PC-3 (cell line): ENCODE measurements at regions not wholly inside any gene's neighbourhood (a gene's known extent, or its start where the extent isn't known, plus 50 kb on each side); places are given as distances from the start of the nearest gene placed in this dataset.

Source experiments
- ATAC-seq: fragments of 200-7000 bp; cut with Tn5 transposase; 2 replicates; pipeline ENCODE4 v1.9.1; 2020; ENCODE audit warnings: mild to moderate bottlenecking, moderate library complexity
- BruUV-seq: library from RNA; stranded (reverse); fragments of 400-500 nt; replicated peaks from 2 replicates; lab custom pipeline; 2021; lab: Mats Ljungman, UMichigan
- CTCF ChIA-PET: fragments of 300-600 bp; sonication (Branson Sonifier 250); formaldehyde crosslinking; loops from one replicate; lab custom pipeline; 2022; ENCODE audit warnings: antibody characterized with exemption; lab: Charles Lee
- POLR2A ChIA-PET: fragments of 300-600 bp; sonication (Branson Sonifier 250); formaldehyde crosslinking; loops from one replicate; lab custom pipeline; 2022; ENCODE audit warnings: antibody characterized with exemption; ENCODE audit not compliant: unreplicated experiment; lab: Charles Lee
- DNase-seq: peaks from one replicate; pipeline ENCODE4 v3.0.0-alpha.2; 2015
- H2AFZ ChIP-seq: fragments of 300-600 bp; sonication (generic); 2 replicates; pipeline ENCODE4 v1.6.0; 2016; ENCODE audit warnings: antibody characterized with exemption, low read length
- H3F3A ChIP-seq: fragments of 300-600 bp; sonication (generic); one replicate; pipeline ENCODE4 v1.6.0; 2017; ENCODE audit warnings: antibody characterized with exemption, low read length, control low read depth, mild to moderate bottlenecking; ENCODE audit not compliant: unreplicated experiment
- H3K27ac ChIP-seq: fragments of 300-600 bp; sonication (generic); 2 replicates; pipeline ENCODE4 v1.5.1; 2016; ENCODE audit warnings: mild to moderate bottlenecking, low read length
- H3K27me3 ChIP-seq: fragments of 300-600 bp; sonication (generic); 2 replicates; pipeline ENCODE4 v1.6.1; 2016; ENCODE audit warnings: low read length, mixed read lengths
- H3K36me3 ChIP-seq: fragments of 300-600 bp; sonication (generic); 2 replicates; pipeline ENCODE4 v1.6.1; 2016; ENCODE audit warnings: low read depth, mixed run types, low read length, mixed read lengths
- H3K4me1 ChIP-seq: fragments of 300-600 bp; sonication (generic); 2 replicates; pipeline ENCODE4 v1.5.1; 2016; ENCODE audit warnings: low read length; ENCODE audit not compliant: insufficient read depth
- H3K4me2 ChIP-seq: fragments of 300-600 bp; sonication (generic); 2 replicates; pipeline ENCODE4 v1.6.0; 2016; ENCODE audit warnings: low read length
- H3K4me3 ChIP-seq: fragments of 300-600 bp; sonication (generic); 2 replicates; pipeline ENCODE4 v1.5.1; 2016; ENCODE audit warnings: mild to moderate bottlenecking, low read length, mixed read lengths
- H3K79me2 ChIP-seq: fragments of 300-600 bp; sonication (generic); 2 replicates; pipeline ENCODE4 v1.6.1; 2017; ENCODE audit warnings: low read length, mixed read lengths
- H3K9ac ChIP-seq: fragments of 300-600 bp; sonication (generic); 2 replicates; pipeline ENCODE4 v1.6.0; 2016; ENCODE audit warnings: mild to moderate bottlenecking, low read length
- H3K9me2 ChIP-seq: fragments of 300-600 bp; sonication (generic); replicated peaks from 2 replicates; pipeline ENCODE4 v1.6.1; 2016; ENCODE audit warnings: mixed run types, low read length, mixed read lengths
- H3K9me3 ChIP-seq: fragments of 300-600 bp; sonication (generic); 2 replicates; pipeline ENCODE4 v1.6.1; 2016; ENCODE audit warnings: low read length, mixed read lengths
- H4K20me1 ChIP-seq: fragments of 300-600 bp; sonication (generic); 2 replicates; pipeline ENCODE4 v1.6.1; 2016; ENCODE audit warnings: low read length, mixed read lengths
- EZH2 ChIP-seq: fragments of 300-600 bp; sonication (generic); IDR thresholded peaks from one replicate; pipeline ENCODE4 v1.6.1; 2017; ENCODE audit warnings: antibody characterized with exemption, mild to moderate bottlenecking, low read length; ENCODE audit not compliant: unreplicated experiment
- EZH2phosphoT487 ChIP-seq: fragments of 300-600 bp; sonication (generic); IDR thresholded peaks from 2 replicates; pipeline ENCODE4 v1.6.1; 2018; ENCODE audit warnings: mild to moderate bottlenecking, antibody characterized with exemption, low read length, borderline replicate concordance
- intact Hi-C: fragments of 100-400 bp; cut with micrococcal nuclease; formaldehyde crosslinking; loops from 2 replicates; pipeline ENCODE4 v1.9.0; 2023
- TF ChIP-seq, protein P1 (sequence below): fragments of 300-600 bp; sonication (generic); conservative IDR thresholded peaks from 2 replicates; pipeline ENCODE4 v1.5.1; 2017; ENCODE audit warnings: antibody characterized with exemption, low read depth, mild to moderate bottlenecking, low read length

- Histone ChIP-seq H4K20me1 (no peaks in the 10 kb centered on the region), H2AFZ (no peak overlapping the region), H3K27me3 (no peaks in the 10 kb centered on the region), H3K9me3 (no peaks in the 10 kb centered on the region), H3K4me1 (peaks cover 11% of the 10 kb centered on the region), H3K9ac (no peak overlapping the region), H3K79me2 (no peaks in the 10 kb centered on the region), H3K9me2 (no peaks in the 10 kb centered on the region), H3K36me3 (no peaks in the 10 kb centered on the region), H3F3A (no peaks in the 10 kb centered on the region), H3K4me3 (no peak overlapping the region), H3K4me2 (no peak overlapping the region), H3K27ac (no peak overlapping the region)
- TF ChIP-seq, protein P1, sequence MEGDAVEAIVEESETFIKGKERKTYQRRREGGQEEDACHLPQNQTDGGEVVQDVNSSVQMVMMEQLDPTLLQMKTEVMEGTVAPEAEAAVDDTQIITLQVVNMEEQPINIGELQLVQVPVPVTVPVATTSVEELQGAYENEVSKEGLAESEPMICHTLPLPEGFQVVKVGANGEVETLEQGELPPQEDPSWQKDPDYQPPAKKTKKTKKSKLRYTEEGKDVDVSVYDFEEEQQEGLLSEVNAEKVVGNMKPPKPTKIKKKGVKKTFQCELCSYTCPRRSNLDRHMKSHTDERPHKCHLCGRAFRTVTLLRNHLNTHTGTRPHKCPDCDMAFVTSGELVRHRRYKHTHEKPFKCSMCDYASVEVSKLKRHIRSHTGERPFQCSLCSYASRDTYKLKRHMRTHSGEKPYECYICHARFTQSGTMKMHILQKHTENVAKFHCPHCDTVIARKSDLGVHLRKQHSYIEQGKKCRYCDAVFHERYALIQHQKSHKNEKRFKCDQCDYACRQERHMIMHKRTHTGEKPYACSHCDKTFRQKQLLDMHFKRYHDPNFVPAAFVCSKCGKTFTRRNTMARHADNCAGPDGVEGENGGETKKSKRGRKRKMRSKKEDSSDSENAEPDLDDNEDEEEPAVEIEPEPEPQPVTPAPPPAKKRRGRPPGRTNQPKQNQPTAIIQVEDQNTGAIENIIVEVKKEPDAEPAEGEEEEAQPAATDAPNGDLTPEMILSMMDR = no peak
- no peak for TF ChIP-seq EZH2phosphoT487
- no peak for TF ChIP-seq EZH2
- no peak for ATAC-seq
- intact Hi-C loops = no loop called here
- DNase-seq = no peak
- ChIA-PET CTCF (no interaction called here), POLR2A (no interaction called here)
- no TSS peak for BruUV-seq
Measured at GRCh38 chr2:226558418-226558817, 241.2 kb downstream of the IRS1 start.

DNA sequence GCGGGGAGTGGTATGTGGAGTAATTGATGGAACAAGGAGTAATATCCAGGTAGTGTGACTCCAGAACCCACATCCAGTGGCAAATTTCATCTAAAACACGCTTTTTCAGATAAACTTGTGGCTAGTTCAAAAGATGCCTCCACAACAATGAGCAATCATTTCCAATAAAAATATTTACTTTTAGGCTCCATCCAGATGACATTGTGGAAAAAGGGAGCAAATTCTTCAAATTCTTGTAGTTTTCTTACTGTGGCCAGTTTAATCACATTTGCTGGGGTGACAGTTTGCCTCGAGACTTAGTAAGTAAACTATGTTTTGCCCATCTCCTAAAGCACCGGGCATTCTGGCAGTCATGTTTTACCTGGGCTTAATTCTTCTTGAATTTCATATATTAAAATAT, 243.6 kb downstream of the IRS1 start:
- POLR2A ChIA-PET = no interaction called here
- no peaks in the 10 kb centered on the region for H3K79me2 ChIP-seq
- TF ChIP-seq EZH2phosphoT487 (no peak), EZH2 (no peak)
- TF ChIP-seq, protein P1 = no peak
- DNase-seq (no peak), ATAC-seq (no peak)
- H3K27me3 ChIP-seq = no peaks in the 10 kb centered on the region
- H3K4me2 ChIP-seq = no peak overlapping the region
- H3K9me2 ChIP-seq = no peaks in the 10 kb centered on the region
- no peaks in the 10 kb centered on the region for H3F3A ChIP-seq
- no peak overlapping the region for H2AFZ ChIP-seq
- no peak overlapping the region for H3K9ac ChIP-seq
- no peaks in the 10 kb centered on the region for H3K36me3 ChIP-seq
- intact Hi-C loops = no loop called here
- no peaks in the 10 kb centered on the region for H3K9me3 ChIP-seq
- CTCF ChIA-PET = no interaction called here
- no peak overlapping the region for H3K27ac ChIP-seq
- peaks cover 7% of the 10 kb centered on the region for H3K4me1 ChIP-seq
- no peaks in the 10 kb centered on the region for H4K20me1 ChIP-seq
- no TSS peak for BruUV-seq
- no peak overlapping the region for H3K4me3 ChIP-seq

GRCh38 chr2:226554701-226555100, 244.9 kb downstream of the IRS1 start:
- Histone ChIP-seq H2AFZ (no peak overlapping the region), H3K4me1 (peaks cover 14% of the 10 kb centered on the region), H3K36me3 (no peaks in the 10 kb centered on the region), H3K27me3 (no peaks in the 10 kb centered on the region), H3K9me2 (no peaks in the 10 kb centered on the region), H4K20me1 (no peaks in the 10 kb centered on the region), H3K27ac (no peak overlapping the region), H3K4me2 (no peak overlapping the region), H3K9me3 (no peaks in the 10 kb centered on the region), H3K79me2 (no peaks in the 10 kb centered on the region), H3K4me3 (no peak overlapping the region), H3F3A (no peaks in the 10 kb centered on the region), H3K9ac (no peak overlapping the region)
- TF ChIP-seq EZH2 = no peak
- TF ChIP-seq, protein P1 = no peak
- no peak for TF ChIP-seq EZH2phosphoT487
- ATAC-seq (no peak), DNase-seq (no peak)
- CTCF ChIA-PET = no interaction called here
- intact Hi-C loops = no loop called here
- BruUV-seq = no TSS peak
- POLR2A ChIA-PET = no interaction called here
